ENCODE measurements at regions not wholly inside any gene's neighbourhood (a gene's known extent, or its start where the extent isn't known, plus 50 kb on each side); places are given as distances from the start of the nearest gene placed in this dataset.

- peaks cover 0 to 6% (median 0%) of the 10 kb centered on the region in 3 donors for H3K4me1 ChIP-seq (ENCODE audit: control insufficient read depth in 3 of 3, insufficient read depth in 2 of 3, low read depth in 1 of 3, low read length in 2 of 3)
- H3K9me3 ChIP-seq (ENCODE audit: control insufficient read depth in 2 of 2, insufficient read depth in 1 of 2, low read depth in 1 of 2, low read length in 1 of 2) = no peaks in the 10 kb centered on the region
- no peak overlapping the region for H3K27ac ChIP-seq (ENCODE audit: low read depth in 1 of 3, low read length in 2 of 3)
- no peaks in the 10 kb centered on the region for H3K36me3 ChIP-seq (ENCODE audit: control insufficient read depth in 3 of 3, insufficient read depth in 2 of 3, low read depth in 1 of 3, low read length in 3 of 3)
- no peaks in the 10 kb centered on the region for H3K27me3 ChIP-seq (ENCODE audit: control insufficient read depth in 3 of 3, insufficient read depth in 3 of 3, low read length in 3 of 3)
- DNase-seq (no peak), FAIRE-seq (no peak)
- 69 to 71% (median 70%) methylated on average over 5 of the region's 5 CpGs for WGBS, 3 donors
- H3K4me3 ChIP-seq (ENCODE audit: low read depth in 1 of 3, low read length in 3 of 3) = no peak overlapping the region
Observed at GRCh38 chr9:81498576-81498975, 190.8 kb downstream of the TLE1 start.

DNA sequence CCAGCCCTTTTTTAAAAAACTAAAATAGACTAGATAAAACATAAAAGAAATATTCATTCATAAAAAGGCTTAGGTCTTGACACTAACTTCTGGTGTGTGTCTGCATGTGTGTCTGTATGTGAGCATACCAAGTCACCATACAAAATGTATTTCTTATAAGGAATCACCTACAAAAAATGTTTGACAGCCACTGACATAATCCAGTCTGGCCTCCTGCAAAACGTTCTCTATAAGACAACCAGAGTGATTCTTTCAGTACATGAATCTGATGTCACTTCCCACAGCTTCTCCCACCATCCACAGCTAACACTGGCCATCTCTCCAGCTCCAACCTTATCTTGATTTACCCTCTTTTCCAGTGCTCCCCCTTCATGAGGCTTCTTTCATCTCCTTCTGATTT, 192.3 kb downstream of the TLE1 start:
- no peak for FAIRE-seq
- no peak overlapping the region for H3K4me3 ChIP-seq (ENCODE audit: low read depth in 1 of 3, low read length in 3 of 3)

DNA sequence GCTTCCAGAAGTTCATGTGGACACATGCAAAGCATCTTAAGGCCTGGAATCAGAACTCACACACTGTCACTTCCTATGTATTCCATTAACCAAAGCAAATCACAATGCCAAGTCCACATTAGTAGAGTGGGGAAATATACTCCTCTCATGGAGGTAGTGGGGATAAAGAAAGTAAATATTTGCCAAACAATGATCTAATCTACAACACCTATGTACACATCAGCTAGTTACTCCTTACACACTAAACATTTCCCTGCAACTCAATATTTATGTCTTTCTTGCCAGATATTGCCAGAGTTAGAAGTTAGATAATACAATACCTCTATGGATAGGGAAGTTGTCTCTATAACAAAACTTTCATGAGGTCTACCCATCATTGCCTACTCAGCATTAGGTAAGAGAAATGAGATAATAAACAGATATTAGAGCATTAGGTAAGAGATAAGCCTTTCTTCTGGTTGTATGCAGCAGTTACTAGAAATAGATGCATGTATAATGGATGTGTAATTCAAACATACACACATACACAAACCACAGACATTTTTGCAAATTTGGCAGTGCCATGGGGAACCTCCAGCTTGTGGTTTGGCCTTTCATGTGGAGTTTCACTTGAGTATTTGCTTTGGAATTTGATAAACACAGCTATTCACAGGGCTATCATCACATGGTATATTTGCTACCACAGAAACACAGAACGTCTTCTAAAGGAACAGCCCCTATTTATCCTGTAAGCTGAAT, 196.5 kb downstream of the TLE1 start:
- no peak for FAIRE-seq
- no peaks in the 10 kb centered on the region for H3K27me3 ChIP-seq (ENCODE audit: control insufficient read depth in 3 of 3, insufficient read depth in 3 of 3, low read length in 3 of 3)
- H3K27ac ChIP-seq (ENCODE audit: low read depth in 1 of 3, low read length in 2 of 3) = no peak overlapping the region
- no peak for DNase-seq
- no peaks in the 10 kb centered on the region for H3K9me3 ChIP-seq (ENCODE audit: control insufficient read depth in 2 of 2, insufficient read depth in 1 of 2, low read depth in 1 of 2, low read length in 1 of 2)
- no peaks in the 10 kb centered on the region for H3K36me3 ChIP-seq (ENCODE audit: control insufficient read depth in 3 of 3, insufficient read depth in 2 of 3, low read depth in 1 of 3, low read length in 3 of 3)
- no peak overlapping the region for H3K4me3 ChIP-seq (ENCODE audit: low read depth in 1 of 3, low read length in 3 of 3)
- 8 to 28% (median 24%) methylated on average over 1 of the region's 1 CpG for WGBS, 3 donors
- no peaks in the 10 kb centered on the region for H3K4me1 ChIP-seq (ENCODE audit: control insufficient read depth in 3 of 3, insufficient read depth in 2 of 3, low read depth in 1 of 3, low read length in 2 of 3)

More for the DNA sequence above, 192.3 kb downstream of the TLE1 start:
- Histone ChIP-seq H3K4me1 (ENCODE audit: control insufficient read depth in 3 of 3, insufficient read depth in 2 of 3, low read depth in 1 of 3, low read length in 2 of 3) (peaks cover 0 to 6% (median 0%) of the 10 kb centered on the region in 3 donors), H3K9me3 (ENCODE audit: control insufficient read depth in 2 of 2, insufficient read depth in 1 of 2, low read depth in 1 of 2, low read length in 1 of 2) (no peaks in the 10 kb centered on the region), H3K27ac (ENCODE audit: low read depth in 1 of 3, low read length in 2 of 3) (no peak overlapping the region), H3K27me3 (ENCODE audit: control insufficient read depth in 3 of 3, insufficient read depth in 3 of 3, low read length in 3 of 3) (no peaks in the 10 kb centered on the region), H3K36me3 (ENCODE audit: control insufficient read depth in 3 of 3, insufficient read depth in 2 of 3, low read depth in 1 of 3, low read length in 3 of 3) (no peaks in the 10 kb centered on the region)
- WGBS, 3 donors = 31 to 41% (median 33%) methylated on average over 1 of the region's 1 CpG
- no peak for DNase-seq

GRCh38 chr9:81490605-81491331, 198.6 kb downstream of the TLE1 start:
- WGBS, 3 donors = 91 to 94% (median 92%) methylated on average over 5 of the region's 5 CpGs
- Histone ChIP-seq H3K4me3 (ENCODE audit: low read depth in 1 of 3, low read length in 3 of 3) (no peak overlapping the region), H3K9me3 (ENCODE audit: control insufficient read depth in 2 of 2, insufficient read depth in 1 of 2, low read depth in 1 of 2, low read length in 1 of 2) (no peaks in the 10 kb centered on the region), H3K36me3 (ENCODE audit: control insufficient read depth in 3 of 3, insufficient read depth in 2 of 3, low read depth in 1 of 3, low read length in 3 of 3) (no peaks in the 10 kb centered on the region), H3K27ac (ENCODE audit: low read depth in 1 of 3, low read length in 2 of 3) (no peak overlapping the region), H3K4me1 (ENCODE audit: control insufficient read depth in 3 of 3, insufficient read depth in 2 of 3, low read depth in 1 of 3, low read length in 2 of 3) (no peaks in the 10 kb centered on the region), H3K27me3 (ENCODE audit: control insufficient read depth in 3 of 3, insufficient read depth in 3 of 3, low read length in 3 of 3) (no peaks in the 10 kb centered on the region)
- FAIRE-seq (no peak), DNase-seq (no peak)

DNA sequence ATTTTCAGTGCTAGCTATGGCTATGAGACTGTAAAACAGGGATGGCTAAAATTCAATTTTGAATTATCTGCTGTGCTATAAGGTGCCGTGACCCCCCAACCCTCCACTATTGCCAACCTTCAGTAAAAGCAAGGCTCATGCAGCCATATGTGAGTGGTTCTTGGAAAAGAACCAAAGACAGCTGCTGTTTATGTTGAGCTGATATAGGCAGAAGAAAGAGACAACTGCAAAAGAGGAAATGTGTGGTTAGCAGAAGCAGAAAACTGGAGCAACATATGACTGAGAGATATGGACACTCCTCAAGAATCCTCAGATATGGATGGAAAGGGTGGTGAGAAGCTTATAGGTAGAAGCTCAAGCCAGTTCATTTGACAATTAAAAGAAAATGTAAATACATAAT, 200.3 kb downstream of the TLE1 start:
- H3K9me3 ChIP-seq (ENCODE audit: control insufficient read depth in 2 of 2, insufficient read depth in 1 of 2, low read depth in 1 of 2, low read length in 1 of 2) = no peaks in the 10 kb centered on the region
- DNase-seq = no peak
- no peak overlapping the region for H3K27ac ChIP-seq (ENCODE audit: low read depth in 1 of 3, low read length in 2 of 3)
- no peaks in the 10 kb centered on the region for H3K27me3 ChIP-seq (ENCODE audit: control insufficient read depth in 3 of 3, insufficient read depth in 3 of 3, low read length in 3 of 3)
- no peak overlapping the region for H3K4me3 ChIP-seq (ENCODE audit: low read depth in 1 of 3, low read length in 3 of 3)
- no peak for FAIRE-seq
- no peaks in the 10 kb centered on the region for H3K4me1 ChIP-seq (ENCODE audit: control insufficient read depth in 3 of 3, insufficient read depth in 2 of 3, low read depth in 1 of 3, low read length in 2 of 3)
- WGBS, 3 donors = 73 to 92% (median 74%) methylated on average over 1 of the region's 1 CpG
- H3K36me3 ChIP-seq (ENCODE audit: control insufficient read depth in 3 of 3, insufficient read depth in 2 of 3, low read depth in 1 of 3, low read length in 3 of 3) = no peaks in the 10 kb centered on the region

GRCh38 chr9:81480828-81481604, 208.3 kb downstream of the TLE1 start:
- Histone ChIP-seq H3K4me1 (ENCODE audit: control insufficient read depth in 3 of 3, insufficient read depth in 2 of 3, low read depth in 1 of 3, low read length in 2 of 3) (no peaks in the 10 kb centered on the region), H3K9me3 (ENCODE audit: control insufficient read depth in 2 of 2, insufficient read depth in 1 of 2, low read depth in 1 of 2, low read length in 1 of 2) (peaks cover 0 to 3% of the 10 kb centered on the region in 2 donors), H3K27ac (ENCODE audit: low read depth in 1 of 3, low read length in 2 of 3) (no peak overlapping the region), H3K27me3 (ENCODE audit: control insufficient read depth in 3 of 3, insufficient read depth in 3 of 3, low read length in 3 of 3) (no peaks in the 10 kb centered on the region), H3K4me3 (ENCODE audit: low read depth in 1 of 3, low read length in 3 of 3) (no peak overlapping the region), H3K36me3 (ENCODE audit: control insufficient read depth in 3 of 3, insufficient read depth in 2 of 3, low read depth in 1 of 3, low read length in 3 of 3) (no peaks in the 10 kb centered on the region)
- FAIRE-seq (no peak), DNase-seq (no peak)
- 59 to 76% (median 62%) methylated on average over 6 of the region's 6 CpGs for WGBS, 3 donors

GRCh38 chr9:81479573-81479972, 209.8 kb downstream of the TLE1 start:
- no peak overlapping the region for H3K4me3 ChIP-seq (ENCODE audit: low read depth in 1 of 3, low read length in 3 of 3)
- no peaks in the 10 kb centered on the region for H3K36me3 ChIP-seq (ENCODE audit: control insufficient read depth in 3 of 3, insufficient read depth in 2 of 3, low read depth in 1 of 3, low read length in 3 of 3)
- no peak for FAIRE-seq
- DNase-seq = no peak
- peaks cover 0 to 3% of the 10 kb centered on the region in 2 donors for H3K9me3 ChIP-seq (ENCODE audit: control insufficient read depth in 2 of 2, insufficient read depth in 1 of 2, low read depth in 1 of 2, low read length in 1 of 2)
- no peaks in the 10 kb centered on the region for H3K27me3 ChIP-seq (ENCODE audit: control insufficient read depth in 3 of 3, insufficient read depth in 3 of 3, low read length in 3 of 3)
- 31 to 82% (median 56%) methylated on average over 2 of the region's 2 CpGs for WGBS, 3 donors
- no peaks in the 10 kb centered on the region for H3K4me1 ChIP-seq (ENCODE audit: control insufficient read depth in 3 of 3, insufficient read depth in 2 of 3, low read depth in 1 of 3, low read length in 2 of 3)
- no peak overlapping the region for H3K27ac ChIP-seq (ENCODE audit: low read depth in 1 of 3, low read length in 2 of 3)

DNA sequence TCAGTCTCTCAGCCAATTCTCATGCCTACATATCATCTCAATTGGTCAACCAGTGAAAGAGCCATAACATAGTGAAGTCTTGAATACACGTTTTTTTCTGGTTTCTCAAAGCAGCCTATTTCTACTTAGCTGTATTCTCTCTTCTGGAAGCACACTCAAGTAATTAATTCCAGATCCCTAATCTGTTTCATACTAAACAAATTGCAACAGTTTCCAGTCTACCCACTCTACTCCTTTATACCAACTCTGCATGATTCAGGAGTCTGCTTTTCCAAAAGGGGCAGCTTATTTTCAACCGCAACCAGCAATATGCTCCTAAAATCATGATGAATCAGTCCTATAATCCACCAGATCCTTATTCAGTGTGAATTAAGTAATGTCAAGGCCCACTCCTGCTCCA, 211.7 kb downstream of the TLE1 start:
- DNase-seq (no peak), FAIRE-seq (no peak)
- Histone ChIP-seq H3K36me3 (ENCODE audit: control insufficient read depth in 3 of 3, insufficient read depth in 2 of 3, low read depth in 1 of 3, low read length in 3 of 3) (no peaks in the 10 kb centered on the region), H3K9me3 (ENCODE audit: control insufficient read depth in 2 of 2, insufficient read depth in 1 of 2, low read depth in 1 of 2, low read length in 1 of 2) (peaks cover 0 to 3% of the 10 kb centered on the region in 2 donors), H3K4me1 (ENCODE audit: control insufficient read depth in 3 of 3, insufficient read depth in 2 of 3, low read depth in 1 of 3, low read length in 2 of 3) (no peaks in the 10 kb centered on the region), H3K4me3 (ENCODE audit: low read depth in 1 of 3, low read length in 3 of 3) (no peak overlapping the region), H3K27ac (ENCODE audit: low read depth in 1 of 3, low read length in 2 of 3) (no peak overlapping the region), H3K27me3 (ENCODE audit: control insufficient read depth in 3 of 3, insufficient read depth in 3 of 3, low read length in 3 of 3) (no peaks in the 10 kb centered on the region)
- 83 to 88% (median 83%) methylated on average over 2 of the region's 2 CpGs for WGBS, 3 donors
